DLD1 (cell line): ENCODE measurements at regions not wholly inside any gene's neighbourhood (a gene's known extent, or its start where the extent isn't known, plus 50 kb on each side); places are given as distances from the start of the nearest gene placed in this dataset.

Source experiments
- in situ Hi-C: cut with HindIII; loops from 2 replicates; pipeline ENCODE4 v1.10.0; 2017; ENCODE audit warnings: low sequenced_read_pairs

DNA sequence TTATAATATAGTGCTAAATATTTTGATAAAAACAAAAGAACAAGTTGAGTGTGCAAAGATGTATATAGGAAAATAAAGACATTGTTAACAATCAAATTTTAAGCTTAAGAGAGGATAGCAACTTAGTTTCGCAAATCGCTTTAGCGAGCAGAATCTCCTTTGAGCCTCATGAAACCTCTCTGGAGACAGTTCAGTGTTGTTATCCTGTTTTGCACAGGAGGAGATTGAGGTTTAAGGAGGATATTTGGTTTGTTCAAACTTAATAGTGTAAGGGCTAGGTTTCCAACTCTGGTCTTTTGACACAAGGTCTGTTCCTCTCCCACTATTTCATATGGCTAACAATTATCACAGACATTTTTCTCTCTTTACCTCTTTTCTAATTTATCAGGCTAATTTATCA lies 1848.5 kb upstream of the TENM3 start:
- in situ Hi-C loops, result no loop called here

DNA sequence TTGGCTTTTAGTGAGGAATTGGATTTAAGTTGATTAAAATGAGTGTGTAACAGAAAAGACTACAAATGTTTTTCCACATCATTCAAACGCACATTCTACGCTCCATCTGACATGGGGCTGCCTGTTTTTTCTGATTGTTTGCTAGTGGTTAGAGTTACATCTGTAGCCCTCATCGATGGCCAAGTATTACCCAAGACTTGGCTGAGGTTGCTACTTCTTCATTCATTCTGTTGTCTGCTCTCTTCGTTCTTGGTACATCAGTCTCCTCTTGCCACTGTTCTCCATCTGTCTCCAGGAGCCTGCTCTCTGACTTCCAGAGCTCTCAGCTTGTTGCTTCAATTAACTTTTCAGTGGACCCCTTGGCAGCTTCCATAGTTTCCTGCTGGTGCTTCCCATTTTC lies 1844.6 kb upstream of the TENM3 start:
- in situ Hi-C loops, result no loop called here

DNA sequence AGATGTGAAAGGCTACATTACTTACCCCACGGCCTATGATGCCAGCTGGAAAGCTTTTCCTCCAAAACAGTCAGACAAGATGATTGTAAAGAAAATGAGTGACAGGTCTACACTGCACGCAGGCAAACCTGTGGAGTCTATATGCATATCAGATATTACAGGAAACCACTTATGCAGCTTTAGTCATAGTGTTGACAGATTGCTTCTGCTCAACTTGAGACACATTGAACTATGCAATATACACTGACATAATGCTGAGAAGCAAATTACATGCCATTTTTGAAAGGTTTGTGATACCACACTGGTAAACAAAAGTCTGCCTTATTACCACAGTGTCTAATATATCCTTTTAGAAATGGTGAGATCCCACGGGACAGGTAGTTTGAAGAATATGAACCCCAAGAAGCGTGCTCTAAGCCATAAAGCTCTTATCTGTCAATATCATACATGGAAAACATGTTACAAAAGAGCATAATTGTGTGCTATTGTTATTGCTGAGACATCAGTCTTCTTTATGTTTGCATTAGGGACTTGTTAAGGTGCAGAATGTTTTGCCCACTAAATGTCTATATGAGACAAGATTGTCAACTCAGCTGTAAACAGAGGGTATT lies 1835.8 kb upstream of the TENM3 start:
- in situ Hi-C loops, result no loop called here

DNA sequence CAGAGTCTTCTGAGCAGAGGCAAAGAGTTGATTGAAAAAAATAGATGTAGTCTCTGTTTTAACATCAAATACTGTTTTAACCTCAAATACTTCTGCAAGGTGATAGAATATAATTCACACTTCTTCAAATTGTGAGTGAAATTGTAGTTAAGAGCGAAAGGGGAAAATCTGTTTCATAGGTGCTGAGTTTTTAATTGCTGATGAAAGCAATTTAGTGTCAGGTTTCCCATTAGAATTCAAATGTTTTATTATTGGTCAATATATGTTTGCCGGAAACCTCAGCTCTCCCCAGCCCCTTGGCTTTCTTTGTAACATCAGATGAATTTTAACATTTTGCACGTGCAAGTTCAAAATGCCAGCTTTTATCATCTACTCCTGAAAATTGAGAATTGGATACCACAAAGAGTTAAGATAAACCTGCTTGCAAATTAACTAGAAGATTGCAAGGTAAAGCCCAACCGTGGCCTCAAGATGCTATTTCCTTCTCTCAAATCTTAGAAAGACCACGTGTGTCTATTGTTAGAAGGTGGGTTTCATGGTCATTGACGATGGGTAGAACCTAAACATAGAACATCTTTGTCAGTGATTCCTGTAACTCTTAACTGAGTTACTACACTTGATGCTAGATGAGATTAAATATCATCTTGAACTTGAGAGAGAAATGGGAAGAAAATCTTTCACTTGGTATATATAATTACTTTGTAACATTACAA lies 1824.2 kb upstream of the TENM3 start:
- in situ Hi-C loops, result no loop called here

- in situ Hi-C loops, result no loop called here
These were observed 1820.1 kb upstream of the TENM3 start for GRCh38 chr4:180422989-180423711.

GRCh38 chr4:180423712-180424057 lies 1819.5 kb upstream of the TENM3 start:
- in situ Hi-C loops, result no loop called here

DNA sequence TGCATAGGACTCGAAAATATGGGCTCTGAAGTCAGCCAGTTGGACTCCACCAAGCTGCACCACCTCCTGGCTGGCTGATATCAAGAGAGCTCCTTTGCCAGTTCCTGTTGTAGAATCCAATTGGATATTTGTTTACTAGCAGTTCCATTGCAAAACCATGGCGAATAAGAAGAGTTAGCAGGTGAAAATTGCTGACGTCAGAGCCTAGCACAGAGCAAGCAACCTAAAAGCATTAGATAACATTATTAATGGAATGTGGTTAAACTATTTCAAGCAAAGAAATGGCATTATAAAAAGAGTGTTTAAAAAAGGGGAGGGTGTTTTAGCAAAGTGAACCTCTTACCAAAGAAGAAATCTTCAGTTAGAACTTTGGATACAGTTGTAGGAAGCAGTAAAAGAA lies 1816.3 kb upstream of the TENM3 start:
- in situ Hi-C loops, result no loop called here

DNA sequence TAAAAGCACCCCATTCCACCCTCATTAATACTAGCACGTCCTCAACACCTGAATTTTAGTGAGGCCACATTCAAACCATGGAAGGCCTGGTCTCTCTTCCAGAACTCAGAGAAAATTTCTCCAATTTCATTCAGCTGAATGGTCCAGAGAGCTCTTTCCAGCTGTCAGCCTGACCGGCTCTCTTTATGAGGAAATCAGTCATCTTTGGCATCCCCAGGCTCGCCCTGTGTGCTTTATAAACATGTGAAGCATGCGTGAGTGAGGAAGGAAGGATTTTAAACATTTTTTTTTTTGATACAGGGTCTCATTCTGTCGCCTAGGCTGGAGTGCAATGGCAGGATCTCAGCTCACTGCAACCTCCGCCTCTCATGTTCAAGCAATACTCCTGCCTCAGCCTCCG lies 1812.9 kb upstream of the TENM3 start:
- in situ Hi-C loops, result no loop called here

DNA sequence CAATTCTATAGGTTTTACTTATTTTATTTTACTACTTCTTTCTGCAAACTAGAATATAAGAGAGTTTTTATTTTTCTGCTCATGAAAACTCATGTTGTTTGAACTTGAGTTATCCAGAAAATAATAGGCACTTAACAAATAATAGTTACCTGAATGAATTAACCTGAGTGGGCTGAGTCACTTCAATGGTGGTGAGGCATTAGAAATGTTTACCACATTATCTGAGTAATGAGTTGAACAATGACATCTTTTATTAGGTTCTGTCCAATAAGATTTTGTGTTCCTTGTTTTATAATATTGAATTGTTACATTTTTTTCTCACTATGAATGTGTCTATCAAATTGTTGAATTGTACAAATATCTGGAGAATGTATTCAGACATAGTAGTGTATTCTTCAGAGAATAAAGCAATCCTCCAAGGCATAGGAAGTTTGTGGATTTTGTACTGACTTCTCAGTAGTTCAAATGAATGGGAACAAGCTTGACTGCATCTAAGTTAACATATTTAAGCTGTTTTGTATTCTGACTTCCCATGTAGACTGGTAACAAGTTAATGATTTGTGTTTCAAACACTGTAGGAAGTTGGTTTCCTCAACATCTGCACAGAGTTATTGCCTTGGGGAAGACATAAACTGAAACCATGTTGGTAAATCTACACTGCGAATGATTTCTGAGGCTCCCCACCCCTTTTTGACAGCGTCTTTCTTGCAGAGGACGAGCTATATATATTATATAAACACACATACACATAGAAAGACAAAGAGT lies 1808.9 kb upstream of the TENM3 start:
- in situ Hi-C loops, result no loop called here

GRCh38 chr4:180436361-180436760 lies 1806.8 kb upstream of the TENM3 start:
- in situ Hi-C loops, result no loop called here

DNA sequence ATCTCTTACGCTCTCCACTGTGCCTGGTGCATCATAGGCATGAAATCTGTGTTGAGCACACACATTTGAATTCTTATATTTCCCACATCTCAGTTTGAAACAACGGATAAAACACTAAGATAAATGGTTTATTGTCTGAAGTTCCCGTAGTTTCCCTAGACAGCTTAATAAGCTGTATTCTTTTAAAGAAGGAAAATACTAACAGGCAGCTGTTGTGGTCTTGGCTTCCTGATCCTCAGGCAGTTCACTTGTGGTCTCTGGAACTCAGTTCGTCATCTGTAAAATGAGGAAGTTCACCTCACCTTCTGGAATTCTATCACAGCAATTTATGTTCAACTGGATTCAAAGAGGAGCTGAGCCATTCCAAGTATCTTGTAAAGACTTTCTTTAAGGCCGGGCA lies 1805.6 kb upstream of the TENM3 start:
- in situ Hi-C loops, result no loop called here

GRCh38 chr4:180448306-180448705 lies 1794.9 kb upstream of the TENM3 start:
- in situ Hi-C loops, result no loop called here

GRCh38 chr4:180449395-180449956 lies 1793.7 kb upstream of the TENM3 start:
- in situ Hi-C loops, result no loop called here

DNA sequence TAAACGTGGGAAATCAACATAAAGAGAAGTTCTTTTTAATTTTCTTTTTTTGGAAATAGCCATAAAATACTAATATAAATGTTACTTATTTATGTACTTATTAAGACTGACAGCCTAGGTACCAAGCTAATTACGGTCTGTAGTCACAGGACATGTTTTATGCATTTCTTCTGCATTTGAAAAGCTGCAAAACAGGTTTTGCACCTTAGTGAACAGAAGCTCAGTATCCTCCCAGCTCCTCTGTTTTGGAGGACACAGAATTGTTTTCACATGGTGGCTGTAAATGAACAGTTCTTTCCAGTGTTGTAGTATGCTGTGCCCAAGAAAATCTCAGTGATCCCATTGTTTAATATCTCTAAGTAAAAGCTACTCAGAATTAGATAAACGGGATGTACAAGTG lies 1788.0 kb upstream of the TENM3 start:
- in situ Hi-C loops, result no loop called here

GRCh38 chr4:180456928-180457327 lies 1786.3 kb upstream of the TENM3 start:
- in situ Hi-C loops, result no loop called here

DNA sequence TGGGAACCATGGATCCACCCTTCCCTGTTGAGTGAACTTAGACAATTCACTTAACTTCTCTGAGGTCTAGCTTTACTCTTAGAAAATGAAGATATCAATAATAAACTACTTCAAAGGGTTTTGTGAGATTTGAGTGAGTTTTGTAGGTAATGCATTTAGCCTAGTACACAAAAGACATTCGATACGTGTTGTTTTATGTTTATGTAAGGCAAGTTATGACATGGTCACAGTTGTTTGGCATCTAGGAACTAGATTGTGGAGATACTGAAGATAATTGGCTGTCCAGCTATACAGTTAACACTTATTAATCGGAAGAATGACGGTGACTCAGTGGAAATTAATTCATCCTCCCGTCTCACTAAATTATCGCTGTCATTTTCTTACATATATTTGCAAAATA lies 1781.1 kb upstream of the TENM3 start:
- in situ Hi-C loops, result no loop called here

- in situ Hi-C loops, result no loop called here
These were observed 1777.8 kb upstream of the TENM3 start for GRCh38 chr4:180465364-180465763.

- in situ Hi-C loops, result no loop called here
These were observed 1760.2 kb upstream of the TENM3 start for GRCh38 chr4:180483036-180483435.

GRCh38 chr4:180485407-180485806 lies 1757.8 kb upstream of the TENM3 start:
- in situ Hi-C loops, result no loop called here

DNA sequence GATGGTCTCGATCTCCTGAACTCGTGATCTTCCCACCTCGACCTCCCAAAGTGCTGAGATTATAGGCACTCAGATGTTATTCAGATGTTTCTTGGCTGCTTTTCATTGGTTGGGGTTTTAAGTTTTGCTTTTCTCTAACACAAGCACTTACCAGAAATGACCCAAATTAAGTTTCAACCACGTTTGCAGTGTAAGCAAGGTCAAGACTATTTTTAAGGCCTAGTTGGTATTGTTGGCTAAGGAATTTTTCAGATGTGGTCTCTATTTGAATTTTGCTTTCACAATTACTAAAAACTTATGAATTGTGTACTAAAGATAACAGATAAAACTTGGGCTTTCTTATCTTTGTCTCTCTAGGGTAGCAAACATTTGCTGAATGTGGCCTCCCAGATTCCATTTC lies 1756.9 kb upstream of the TENM3 start:
- in situ Hi-C loops, result no loop called here

DNA sequence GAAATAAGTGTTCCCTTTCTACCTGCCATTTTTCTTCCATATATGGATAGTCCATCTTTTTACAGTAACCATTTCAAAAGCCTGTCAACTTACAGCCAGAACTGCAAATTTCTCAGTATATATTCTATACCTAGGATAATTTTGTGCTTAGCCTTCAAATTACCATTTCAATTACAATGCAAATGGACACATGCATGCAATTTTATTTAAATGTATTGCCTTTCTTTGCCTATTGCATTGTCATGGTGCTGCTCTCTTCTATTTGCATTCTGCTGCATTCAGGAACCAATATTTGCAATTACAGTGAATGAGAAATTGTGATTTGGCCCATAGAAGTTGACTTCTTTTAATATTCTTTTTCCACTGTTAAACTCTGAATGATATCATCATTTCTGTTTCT lies 1753.4 kb upstream of the TENM3 start:
- in situ Hi-C loops, result no loop called here
